ENCODE measurements at regions not wholly inside any gene's neighbourhood (a gene's known extent, or its start where the extent isn't known, plus 50 kb on each side); places are given as distances from the start of the nearest gene placed in this dataset.

- TF ChIP-seq CTCF (conservative IDR thresholded peaks at IDR 0.05; ENCODE audit: low read length) (no peak), EZH2phosphoT487 (IDR thresholded peaks at IDR 0.05; ENCODE audit: borderline replicate concordance) (no peak)
Observed at GRCh38 chr1:119249283-119249682, 108.8 kb upstream of the WARS2 start.

Measured in Loucy (cell line).